HL-60 (cell line): ENCODE measurements at regions not wholly inside any gene's neighbourhood (a gene's known extent, or its start where the extent isn't known, plus 50 kb on each side); places are given as distances from the start of the nearest gene placed in this dataset.

Experiments used
- DNase-seq, 2 experiments: peaks; one replicate each; pipeline ENCODE4 v3.0.0-alpha.2; 2010 to 2020; ENCODE audit warnings: low read depth in 1 of 2, low spot score in 1 of 2
- H3K27ac ChIP-seq: fragments of 250-450 bp; sonication (Bioruptor Pico); replicated peaks from 2 replicates; pipeline ENCODE4 v1.5.1; 2020; ENCODE audit warnings: mild to moderate bottlenecking, moderate library complexity
- H3K27me3 ChIP-seq: fragments of 250-450 bp; sonication (Bioruptor Pico); 2 replicates; pipeline ENCODE4 v1.5.1; 2021; ENCODE audit warnings: mild to moderate bottlenecking, moderate library complexity; ENCODE audit not compliant: insufficient read depth, poor library complexity, severe bottlenecking
- H3K4me3 ChIP-seq: replicated peaks from 2 replicates; pipeline ENCODE4 v1.5.1; 2011; ENCODE audit warnings: mild to moderate bottlenecking, control low read depth, low read length; ENCODE audit not compliant: insufficient read depth
- GABPA ChIP-seq: IDR thresholded peaks from 2 replicates; pipeline ENCODE4 v1.6.1; 2012; ENCODE audit warnings: low read depth
- POLR2AphosphoS5 ChIP-seq: IDR thresholded peaks from 2 replicates; pipeline ENCODE4 v1.6.1; 2012; ENCODE audit warnings: low read depth
- SPI1 ChIP-seq: IDR thresholded peaks from 2 replicates; pipeline ENCODE4 v1.6.1; 2012; ENCODE audit warnings: low read depth, mild to moderate bottlenecking, borderline replicate concordance
- TF ChIP-seq, protein P1 (sequence below): IDR thresholded peaks from one replicate; pipeline ENCODE4 v1.5.1; 2011; ENCODE audit warnings: low read length, control low read depth, inconsistent platforms; ENCODE audit not compliant: insufficient read depth
- TF ChIP-seq, protein P2 (sequence below): IDR thresholded peaks from 2 replicates; pipeline ENCODE4 v1.6.1; 2012; ENCODE audit warnings: low read depth; ENCODE audit not compliant: insufficient replicate concordance

DNA sequence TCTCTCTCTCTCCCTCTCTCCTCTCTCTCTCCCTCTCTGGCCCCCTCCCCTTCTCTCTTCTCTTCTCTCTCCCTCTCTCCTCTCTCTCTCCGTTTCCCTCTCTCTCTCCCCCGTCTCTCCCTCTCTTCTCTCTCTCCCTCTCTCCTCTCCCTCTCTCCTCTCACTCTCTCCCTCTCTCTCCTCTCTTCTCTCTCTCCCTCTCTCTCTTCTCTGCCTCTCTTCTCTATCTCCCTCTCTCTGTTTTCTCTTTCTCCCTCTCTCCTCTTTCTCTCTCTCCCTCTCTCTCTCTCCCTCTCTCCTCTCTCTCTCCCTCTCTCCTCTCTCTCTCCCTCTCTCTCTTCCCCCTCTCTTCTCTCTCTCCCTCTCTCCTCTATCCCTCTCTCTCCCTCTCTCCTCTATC, 98.3 kb upstream of the FGF3 start:
- TF ChIP-seq GABPA (no peak), POLR2AphosphoS5 (no peak), SPI1 (no peak)
- TF ChIP-seq, protein P1, sequence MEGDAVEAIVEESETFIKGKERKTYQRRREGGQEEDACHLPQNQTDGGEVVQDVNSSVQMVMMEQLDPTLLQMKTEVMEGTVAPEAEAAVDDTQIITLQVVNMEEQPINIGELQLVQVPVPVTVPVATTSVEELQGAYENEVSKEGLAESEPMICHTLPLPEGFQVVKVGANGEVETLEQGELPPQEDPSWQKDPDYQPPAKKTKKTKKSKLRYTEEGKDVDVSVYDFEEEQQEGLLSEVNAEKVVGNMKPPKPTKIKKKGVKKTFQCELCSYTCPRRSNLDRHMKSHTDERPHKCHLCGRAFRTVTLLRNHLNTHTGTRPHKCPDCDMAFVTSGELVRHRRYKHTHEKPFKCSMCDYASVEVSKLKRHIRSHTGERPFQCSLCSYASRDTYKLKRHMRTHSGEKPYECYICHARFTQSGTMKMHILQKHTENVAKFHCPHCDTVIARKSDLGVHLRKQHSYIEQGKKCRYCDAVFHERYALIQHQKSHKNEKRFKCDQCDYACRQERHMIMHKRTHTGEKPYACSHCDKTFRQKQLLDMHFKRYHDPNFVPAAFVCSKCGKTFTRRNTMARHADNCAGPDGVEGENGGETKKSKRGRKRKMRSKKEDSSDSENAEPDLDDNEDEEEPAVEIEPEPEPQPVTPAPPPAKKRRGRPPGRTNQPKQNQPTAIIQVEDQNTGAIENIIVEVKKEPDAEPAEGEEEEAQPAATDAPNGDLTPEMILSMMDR: no peak
- TF ChIP-seq, protein P2, sequence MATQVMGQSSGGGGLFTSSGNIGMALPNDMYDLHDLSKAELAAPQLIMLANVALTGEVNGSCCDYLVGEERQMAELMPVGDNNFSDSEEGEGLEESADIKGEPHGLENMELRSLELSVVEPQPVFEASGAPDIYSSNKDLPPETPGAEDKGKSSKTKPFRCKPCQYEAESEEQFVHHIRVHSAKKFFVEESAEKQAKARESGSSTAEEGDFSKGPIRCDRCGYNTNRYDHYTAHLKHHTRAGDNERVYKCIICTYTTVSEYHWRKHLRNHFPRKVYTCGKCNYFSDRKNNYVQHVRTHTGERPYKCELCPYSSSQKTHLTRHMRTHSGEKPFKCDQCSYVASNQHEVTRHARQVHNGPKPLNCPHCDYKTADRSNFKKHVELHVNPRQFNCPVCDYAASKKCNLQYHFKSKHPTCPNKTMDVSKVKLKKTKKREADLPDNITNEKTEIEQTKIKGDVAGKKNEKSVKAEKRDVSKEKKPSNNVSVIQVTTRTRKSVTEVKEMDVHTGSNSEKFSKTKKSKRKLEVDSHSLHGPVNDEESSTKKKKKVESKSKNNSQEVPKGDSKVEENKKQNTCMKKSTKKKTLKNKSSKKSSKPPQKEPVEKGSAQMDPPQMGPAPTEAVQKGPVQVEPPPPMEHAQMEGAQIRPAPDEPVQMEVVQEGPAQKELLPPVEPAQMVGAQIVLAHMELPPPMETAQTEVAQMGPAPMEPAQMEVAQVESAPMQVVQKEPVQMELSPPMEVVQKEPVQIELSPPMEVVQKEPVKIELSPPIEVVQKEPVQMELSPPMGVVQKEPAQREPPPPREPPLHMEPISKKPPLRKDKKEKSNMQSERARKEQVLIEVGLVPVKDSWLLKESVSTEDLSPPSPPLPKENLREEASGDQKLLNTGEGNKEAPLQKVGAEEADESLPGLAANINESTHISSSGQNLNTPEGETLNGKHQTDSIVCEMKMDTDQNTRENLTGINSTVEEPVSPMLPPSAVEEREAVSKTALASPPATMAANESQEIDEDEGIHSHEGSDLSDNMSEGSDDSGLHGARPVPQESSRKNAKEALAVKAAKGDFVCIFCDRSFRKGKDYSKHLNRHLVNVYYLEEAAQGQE: no peak
- Histone ChIP-seq H3K27ac (no peak overlapping the region), H3K27me3 (no peaks in the 10 kb centered on the region), H3K4me3 (no peak overlapping the region)
- no peak for DNase-seq

DNA sequence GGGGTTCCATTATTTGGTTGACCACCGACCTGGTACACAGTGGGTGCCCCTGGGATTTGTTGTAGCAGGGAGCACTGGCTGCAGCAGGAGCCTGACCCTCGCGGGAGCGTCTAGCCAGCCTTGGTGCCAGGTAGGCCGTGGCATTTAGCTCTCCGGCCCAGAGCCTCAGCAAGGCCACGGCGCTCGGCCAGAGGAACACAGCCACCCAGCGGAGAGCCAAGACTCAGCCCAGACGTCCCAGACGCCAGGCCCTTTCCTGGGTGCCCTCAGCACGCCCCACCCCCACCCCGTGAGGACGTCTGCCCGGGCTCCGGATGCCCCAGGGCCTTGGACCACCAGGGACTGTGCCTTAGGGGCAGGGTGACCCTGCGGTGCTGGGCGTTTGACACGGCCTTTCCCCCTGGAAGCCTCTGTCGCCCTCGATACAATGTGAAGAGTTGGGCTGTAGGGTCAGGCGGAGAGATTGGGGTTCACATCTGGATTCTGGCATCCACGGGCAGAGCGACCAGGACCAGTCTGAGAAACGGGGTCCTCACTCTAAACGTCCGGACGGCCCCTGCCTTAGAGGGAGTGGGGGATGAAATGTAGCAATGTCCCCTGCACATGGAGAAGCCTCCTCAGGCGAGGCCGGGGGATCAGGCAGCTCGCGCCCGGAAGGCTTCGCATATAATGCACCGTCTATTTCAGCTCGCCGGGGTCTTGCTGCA, 99.2 kb upstream of the FGF3 start:
- Histone ChIP-seq H3K4me3 (no peak overlapping the region), H3K27ac (no peak overlapping the region), H3K27me3 (no peaks in the 10 kb centered on the region)
- DNase-seq: no peak
- TF ChIP-seq, protein P2: no peak
- TF ChIP-seq, protein P1: no peak
- TF ChIP-seq POLR2AphosphoS5: no peak
- TF ChIP-seq GABPA: no peak
- TF ChIP-seq SPI1: no peak

DNA sequence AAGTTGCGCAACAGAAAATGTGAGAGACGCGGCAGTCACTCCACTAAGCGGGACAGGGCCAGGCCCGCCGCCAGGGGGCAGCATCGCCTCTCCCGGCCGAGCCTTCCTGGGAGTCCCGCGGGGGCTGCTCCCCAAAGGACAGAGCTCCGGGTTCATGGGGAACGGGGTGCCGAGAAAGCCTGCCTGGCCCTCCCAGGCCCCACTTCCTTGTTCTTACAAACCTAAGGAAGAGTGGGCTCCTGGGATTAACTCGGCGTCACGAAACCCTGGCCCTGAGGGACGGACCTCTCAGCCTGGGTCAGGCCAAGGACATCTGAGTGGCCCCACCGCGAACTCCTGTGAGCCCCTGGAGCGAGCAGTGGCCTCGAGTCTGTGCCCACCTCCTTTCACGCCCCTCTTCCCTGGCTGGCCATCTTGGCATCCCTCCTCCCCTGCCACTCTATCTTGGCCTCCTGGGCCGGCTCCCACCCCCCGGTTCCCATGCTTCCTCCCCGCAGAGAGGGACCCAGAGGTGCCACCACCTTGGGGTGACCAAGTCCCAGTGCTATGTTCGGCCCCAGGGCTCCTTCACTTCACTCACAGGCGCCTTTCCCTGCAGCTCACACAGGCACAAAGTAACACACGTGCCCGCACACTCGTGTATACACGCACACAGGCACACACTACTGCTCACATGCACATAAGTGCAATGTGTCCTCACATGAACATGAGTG, 99.9 kb upstream of the FGF3 start:
- no peak overlapping the region for H3K27ac ChIP-seq
- DNase-seq: peak; percentile 29 to 54
- TF ChIP-seq, protein P1: peak; percentile 43
- TF ChIP-seq POLR2AphosphoS5: no peak
- no peak overlapping the region for H3K4me3 ChIP-seq
- no peaks in the 10 kb centered on the region for H3K27me3 ChIP-seq
